OCI-LY3 (cell line): ENCODE measurements at regions not wholly inside any gene's neighbourhood (a gene's known extent, or its start where the extent isn't known, plus 50 kb on each side); places are given as distances from the start of the nearest gene placed in this dataset.

Experiments
- H2AFZ ChIP-seq: fragments of 200-600, 300-600 bp; shearing (Covaris generic); 2 replicates; pipeline ENCODE4 v1.6.0; 2014; ENCODE audit warnings: antibody characterized with exemption, low read depth, low read length
- H3K27ac ChIP-seq: fragments of 200-600, 300-600 bp; sonication (generic); 2 replicates; pipeline ENCODE4 v1.5.1; 2014; ENCODE audit warnings: mild to moderate bottlenecking, low read length, moderate library complexity, mixed read lengths
- H3K27me3 ChIP-seq: fragments of 200-600, 300-600 bp; sonication (generic); 2 replicates; pipeline ENCODE4 v1.6.1; 2014; ENCODE audit warnings: low read depth, low read length, mixed read lengths
- H3K36me3 ChIP-seq: fragments of 200-600, 300-600 bp; sonication (generic); replicated peaks from 2 replicates; pipeline ENCODE3; 2014; ENCODE audit warnings: low read depth, low read length, mixed read lengths
- H3K4me1 ChIP-seq: fragments of 300-600, 200-600 bp; sonication (generic); 2 replicates; pipeline ENCODE4 v1.6.1; 2014; ENCODE audit warnings: low read length, mixed read lengths
- H3K4me2 ChIP-seq: fragments of 200-600, 300-600 bp; sonication (generic); 2 replicates; pipeline ENCODE4 v1.6.1; 2014; ENCODE audit warnings: low read length, mixed read lengths
- H3K4me3 ChIP-seq: fragments of 300-600, 200-600 bp; sonication (generic); 2 replicates; pipeline ENCODE4 v1.5.1; 2014; ENCODE audit warnings: antibody characterized with exemption, mild to moderate bottlenecking, low read length, moderate library complexity
- H3K79me2 ChIP-seq: fragments of 300-600, 200-600 bp; shearing (Covaris generic); 2 replicates; pipeline ENCODE4 v1.6.1; 2014; ENCODE audit warnings: mild to moderate bottlenecking, low read length, mixed read lengths
- H3K9ac ChIP-seq: fragments of 300-600, 200-600 bp; shearing (Covaris generic); 2 replicates; pipeline ENCODE4 v1.6.0; 2014; ENCODE audit warnings: mild to moderate bottlenecking, low read length, moderate library complexity
- H3K9me3 ChIP-seq: fragments of 200-600, 300-600 bp; shearing (Covaris generic); 2 replicates; pipeline ENCODE4 v1.6.1; 2014; ENCODE audit warnings: low read length, mixed read lengths; ENCODE audit not compliant: insufficient read depth
- H4K20me1 ChIP-seq: fragments of 200-600, 300-600 bp; sonication (generic); 2 replicates; pipeline ENCODE4 v1.6.1; 2016; ENCODE audit warnings: low read length, mixed read lengths; ENCODE audit not compliant: insufficient read depth
- CTCF ChIP-seq: fragments of 200-600, 300-600 bp; sonication (generic); IDR thresholded peaks from 2 replicates; pipeline ENCODE4 v1.5.1; 2014; ENCODE audit warnings: antibody characterized with exemption, low read length, low read depth
- EZH2phosphoT487 ChIP-seq: fragments of 200-600 bp; shearing (Covaris generic); IDR thresholded peaks from 2 replicates; pipeline ENCODE4 v1.6.1; 2018; ENCODE audit warnings: antibody characterized with exemption, mixed run types, low read depth

- no peak overlapping the region for H3K27ac ChIP-seq
- no peak overlapping the region for H2AFZ ChIP-seq
These were observed 261.6 kb upstream of the SASH1 start for GRCh38 chr6:148081076-148081475.

DNA sequence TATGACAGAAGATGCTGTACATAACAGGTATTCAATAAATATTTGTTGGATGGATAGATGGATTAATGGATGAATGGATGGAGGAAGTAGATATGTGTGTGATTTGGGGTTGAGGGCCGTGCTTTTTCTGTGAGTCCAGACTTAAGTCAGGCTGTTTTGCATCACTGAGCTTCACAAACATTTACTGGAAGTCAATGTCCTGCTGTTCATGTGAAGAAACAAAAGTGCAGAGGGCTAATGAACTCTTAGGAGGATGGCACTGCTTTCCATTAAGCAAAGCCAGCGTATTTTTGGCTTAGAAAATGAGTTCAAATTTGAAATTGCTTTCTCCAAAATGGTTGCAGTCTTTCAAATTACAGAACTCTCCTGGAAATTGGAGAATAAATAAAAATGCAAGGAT is 260.6 kb upstream of the SASH1 start:
- H3K4me2 ChIP-seq, result no peak overlapping the region
- H3K27ac ChIP-seq, result no peak overlapping the region
- H2AFZ ChIP-seq, result no peak overlapping the region
- H3K4me3 ChIP-seq, result no peak overlapping the region
- TF ChIP-seq CTCF (no peak), EZH2phosphoT487 (no peak)
- H3K9ac ChIP-seq, result no peak overlapping the region
- H3K27me3 ChIP-seq, result no peaks in the 10 kb centered on the region
- no peaks in the 10 kb centered on the region for H3K36me3 ChIP-seq
- H3K9me3 ChIP-seq, result no peaks in the 10 kb centered on the region
- no peaks in the 10 kb centered on the region for H3K79me2 ChIP-seq
- H3K4me1 ChIP-seq, result no peaks in the 10 kb centered on the region
- H4K20me1 ChIP-seq, result no peaks in the 10 kb centered on the region

More at GRCh38 chr6:148081076-148081475, 261.6 kb upstream of the SASH1 start:
- H3K9ac ChIP-seq, result no peak overlapping the region
- no peaks in the 10 kb centered on the region for H3K36me3 ChIP-seq
- no peaks in the 10 kb centered on the region for H4K20me1 ChIP-seq
- H3K4me1 ChIP-seq, result no peaks in the 10 kb centered on the region
- TF ChIP-seq CTCF (no peak), EZH2phosphoT487 (no peak)
- no peak overlapping the region for H3K4me3 ChIP-seq
- no peaks in the 10 kb centered on the region for H3K9me3 ChIP-seq
- H3K4me2 ChIP-seq, result no peak overlapping the region
- no peaks in the 10 kb centered on the region for H3K79me2 ChIP-seq
- H3K27me3 ChIP-seq, result no peaks in the 10 kb centered on the region

DNA sequence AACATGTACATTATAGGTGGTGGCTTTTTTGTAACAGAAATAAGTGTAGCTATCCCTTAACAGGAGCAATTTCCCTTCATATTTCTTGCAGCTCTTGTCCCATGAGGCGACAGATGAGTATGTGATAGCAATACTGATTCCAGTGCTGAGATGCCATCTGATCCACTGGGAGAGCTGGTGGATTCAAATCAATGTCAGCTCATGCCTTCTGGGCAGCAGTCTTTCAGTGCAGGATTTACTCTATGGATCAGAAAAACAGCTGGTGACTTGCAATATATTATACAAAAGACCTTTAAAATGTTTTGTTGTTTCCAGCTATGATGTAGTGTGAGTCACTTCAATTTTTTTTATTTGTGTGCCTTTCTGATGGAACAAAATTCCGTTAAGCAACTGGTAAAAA is 259.9 kb upstream of the SASH1 start:
- no peaks in the 10 kb centered on the region for H4K20me1 ChIP-seq
- no peak overlapping the region for H3K4me3 ChIP-seq
- no peaks in the 10 kb centered on the region for H3K36me3 ChIP-seq

GRCh38 chr6:148085631-148086331 is 256.9 kb upstream of the SASH1 start:
- no peaks in the 10 kb centered on the region for H3K36me3 ChIP-seq
- no peak overlapping the region for H3K9ac ChIP-seq
- H3K9me3 ChIP-seq, result no peaks in the 10 kb centered on the region
- H4K20me1 ChIP-seq, result no peaks in the 10 kb centered on the region
- no peaks in the 10 kb centered on the region for H3K27me3 ChIP-seq
- no peak overlapping the region for H3K4me2 ChIP-seq
- no peak overlapping the region for H2AFZ ChIP-seq
- H3K27ac ChIP-seq, result no peak overlapping the region
- no peak overlapping the region for H3K4me3 ChIP-seq
- no peaks in the 10 kb centered on the region for H3K4me1 ChIP-seq
- TF ChIP-seq EZH2phosphoT487 (no peak), CTCF (no peak)
- no peaks in the 10 kb centered on the region for H3K79me2 ChIP-seq

More for the DNA sequence above, 259.9 kb upstream of the SASH1 start:
- Histone ChIP-seq H3K27ac (no peak overlapping the region), H2AFZ (no peak overlapping the region), H3K4me1 (no peaks in the 10 kb centered on the region), H3K4me2 (no peak overlapping the region), H3K79me2 (no peaks in the 10 kb centered on the region), H3K9ac (no peak overlapping the region), H3K27me3 (no peaks in the 10 kb centered on the region), H3K9me3 (no peaks in the 10 kb centered on the region)
- TF ChIP-seq CTCF, result no peak
- TF ChIP-seq EZH2phosphoT487, result no peak
